Spleen (tissue), 11 donors: ENCODE measurements at regions not wholly inside any gene's neighbourhood (a gene's known extent, or its start where the extent isn't known, plus 50 kb on each side); places are given as distances from the start of the nearest gene placed in this dataset.
"Not testable (repeated sequence)": the region's sequence is repeated elsewhere in the genome, so short reads cannot be mapped to it uniquely, and the experiment has no call there.

Experiments used
- DNase-seq: peaks from one replicate; pipeline ENCODE4 v3.0.0-alpha.2; 2020
- H3K27ac ChIP-seq, 8 donors: fragments of 200-600 bp; sonication (generic) in 7 of 8; 1 replicate in 4 of 8; 2 replicates in 4 of 8; pipeline versions ENCODE4 v1.5.0 to v1.8.0; 2016 to 2021; ENCODE audit warnings: inconsistent platforms in 4 of 8, mild to moderate bottlenecking in 4 of 8, moderate library complexity in 1 of 8
- H3K27me3 ChIP-seq, 7 donors: fragments of 200-600 bp; sonication (generic) in 6 of 7; replicated peaks in 1 of 7; 1 replicate in 4 of 7; 2 replicates in 3 of 7; pipeline versions ENCODE4 v1.5.0 to v1.8.0; 2016 to 2021; ENCODE audit warnings: inconsistent platforms in 3 of 7, mild to moderate bottlenecking in 1 of 7
- H3K36me3 ChIP-seq, 6 donors: fragments of 200-600 bp; sonication (generic) in 5 of 6; 1 replicate in 4 of 6; 2 replicates in 2 of 6; pipeline versions ENCODE4 v1.5.0 to v1.8.0; 2016 to 2021; ENCODE audit warnings: inconsistent platforms in 2 of 6
- H3K4me1 ChIP-seq, 6 donors: fragments of 200-600 bp; sonication (generic) in 5 of 6; 1 replicate in 3 of 6; 2 replicates in 3 of 6; pipeline versions ENCODE4 v1.5.0 to v1.8.0; 2016 to 2021; ENCODE audit warnings: inconsistent platforms in 3 of 6
- H3K4me3 ChIP-seq, 8 donors: fragments of 200-600 bp; sonication (generic) in 7 of 8; 1 replicate in 4 of 8; 2 replicates in 4 of 8; pipeline versions ENCODE4 v1.5.0 to v1.8.0; 2016 to 2021; ENCODE audit warnings: inconsistent platforms in 4 of 8, mild to moderate bottlenecking in 4 of 8, moderate library complexity in 2 of 8
- H3K9me3 ChIP-seq, 8 donors: fragments of 200-600 bp; sonication (generic) in 7 of 8; 1 replicate in 4 of 8; 2 replicates in 4 of 8; pipeline versions ENCODE4 v1.5.0 to v1.8.0; 2016 to 2021; ENCODE audit warnings: inconsistent platforms in 4 of 8
- CTCF ChIP-seq, 11 experiments: fragments of 200-600 bp in 7 of 11; fragments of 450-650 bp in 4 of 11; sonication (generic) in 4 of 11; IDR thresholded peaks in 8 of 11; conservative IDR thresholded peaks in 3 of 11; 1 replicate in 7 of 11; 2 replicates in 4 of 11; pipeline versions ENCODE4 v1.4.0 to v1.8.0; 2016 to 2021; ENCODE audit warnings: antibody characterized with exemption in 11 of 11, inconsistent platforms in 4 of 11, mild to moderate bottlenecking in 1 of 11
- POLR2A ChIP-seq, 3 donors: fragments of 450-650 bp; IDR thresholded peaks; one replicate each; pipeline ENCODE4 v1.5.1; 2017; ENCODE audit warnings: antibody characterized with exemption in 3 of 3, mild to moderate bottlenecking in 1 of 3
- POLR2AphosphoS5 ChIP-seq, 3 donors: sonication (generic); formaldehyde crosslinking; IDR thresholded peaks; one replicate each; pipeline ENCODE4 v1.5.1; 2017; ENCODE audit warnings: antibody characterized with exemption in 3 of 3
- WGBS, 5 donors: extraction: QIAGEN DNeasy Blood & Tissue Kit in 3 of 5; methylation state at CpG; one replicate each; pipeline versions ENCODE4 v1.1.5 to v1.1.7; 2013 to 2018; 5-methylcytosine and 5-hydroxymethylcytosine counted together
- intact Hi-C: fragments of 100-400 bp; cut with DNase I; formaldehyde crosslinking; loops from one replicate; pipeline ENCODE4 v1.15.0; 2023; ENCODE audit warnings: low total_unique reads
- donor health status: healthy with polysubstance abuse.
- donor health status: DM: no; HTN: no; CAD: no; lungs with moderate emphysema.
- donor health status: DM: no; HTN: no; CAD: no.
- donor health status: Bipolar disorder and iron deficiency.
- donor health status: healthy.
- donor health status: DM: no; HTN: no; CAD: no.
- donor health status: DM: yes; HTN: yes; CAD: no.

GRCh38 chr6:97508646-97509045, 225.6 kb upstream of the MMS22L start:
- DNase-seq: no peak
- Histone ChIP-seq H3K36me3 (no peaks in the 10 kb centered on the region), H3K4me3 (no peak overlapping the region), H3K27ac (no peak overlapping the region), H3K4me1 (no peaks in the 10 kb centered on the region), H3K27me3 (peaks cover 0 to 11% (median 0%) of the 10 kb centered on the region in 7 donors), H3K9me3 (peaks cover 0 to under 1% (median 0%) of the 10 kb centered on the region in 8 donors)
- no peak for TF ChIP-seq POLR2AphosphoS5 (IDR thresholded peaks at IDR 0.05)
- no peak for TF ChIP-seq POLR2A (IDR thresholded peaks at IDR 0.05)
- TF ChIP-seq CTCF (IDR thresholded peaks at IDR 0.05 in 8 of 11, conservative IDR thresholded peaks at IDR 0.05 in 3 of 11): no peak
- intact Hi-C loops: no loop called here
- WGBS, 5 donors: 84 to 100% (median 92%) methylated on average over 1 of the region's 1 CpG

GRCh38 chr6:97513260-97513659, 230.2 kb upstream of the MMS22L start:
- intact Hi-C loops, H3K4me1 ChIP-seq, H3K4me3 ChIP-seq, H3K36me3 ChIP-seq, H3K27ac ChIP-seq, DNase-seq: not testable (repeated sequence)
- Histone ChIP-seq H3K9me3 (peaks cover 0 to 20% (median 2%) of the 10 kb centered on the region in 8 donors), H3K27me3 (peaks cover 0 to 14% (median 0%) of the 10 kb centered on the region in 7 donors)

GRCh38 chr6:97524811-97525210, 241.8 kb upstream of the MMS22L start:
- TF ChIP-seq POLR2A (IDR thresholded peaks at IDR 0.05) (no peak), CTCF (IDR thresholded peaks at IDR 0.05 in 8 of 11, conservative IDR thresholded peaks at IDR 0.05 in 3 of 11) (no peak), POLR2AphosphoS5 (IDR thresholded peaks at IDR 0.05) (no peak)
- Histone ChIP-seq H3K9me3 (peaks cover 0 to 23% (median 9%) of the 10 kb centered on the region in 8 donors), H3K27ac (no peak overlapping the region), H3K4me3 (no peak overlapping the region), H3K4me1 (peaks cover 0 to 3% (median 0%) of the 10 kb centered on the region in 6 donors), H3K36me3 (no peaks in the 10 kb centered on the region), H3K27me3 (no peaks in the 10 kb centered on the region)
- WGBS, 5 donors: 18 to 29% (median 26%) methylated on average over 4 of the region's 4 CpGs
- peak; percentile 27 for DNase-seq
- intact Hi-C loops: no loop called here

GRCh38 chr6:97535800-97536199, 252.8 kb upstream of the MMS22L start:
- intact Hi-C loops: no loop called here
- TF ChIP-seq CTCF (IDR thresholded peaks at IDR 0.05 in 8 of 11, conservative IDR thresholded peaks at IDR 0.05 in 3 of 11): no peak
- no peaks in the 10 kb centered on the region for H3K36me3 ChIP-seq
- H3K4me3 ChIP-seq: no peak overlapping the region
- no peaks in the 10 kb centered on the region for H3K27me3 ChIP-seq
- H3K27ac ChIP-seq: no peak overlapping the region
- WGBS, 5 donors: 84 to 96% (median 91%) methylated on average over 2 of the region's 2 CpGs
- H3K9me3 ChIP-seq: no peaks in the 10 kb centered on the region
- no peak for DNase-seq
- H3K4me1 ChIP-seq: no peaks in the 10 kb centered on the region

- H3K27me3 ChIP-seq: no peaks in the 10 kb centered on the region
- no peaks in the 10 kb centered on the region for H3K4me1 ChIP-seq
- 78 to 86% (median 82%) methylated on average over 1 of the region's 1 CpG for WGBS, 5 donors
- no peak overlapping the region for H3K27ac ChIP-seq
- no peak overlapping the region for H3K4me3 ChIP-seq
- H3K9me3 ChIP-seq: peaks cover 0 to 7% (median 0%) of the 10 kb centered on the region in 8 donors
- H3K36me3 ChIP-seq: no peaks in the 10 kb centered on the region
- TF ChIP-seq POLR2A (IDR thresholded peaks at IDR 0.05) (no peak), POLR2AphosphoS5 (IDR thresholded peaks at IDR 0.05) (no peak), CTCF (IDR thresholded peaks at IDR 0.05 in 8 of 11, conservative IDR thresholded peaks at IDR 0.05 in 3 of 11) (no peak)
- intact Hi-C loops: no loop called here
- no peak for DNase-seq
Measured at GRCh38 chr6:97548354-97548753, 265.3 kb upstream of the MMS22L start.
